Erythroblast (primary cell): ENCODE measurements at regions not wholly inside any gene's neighbourhood (a gene's known extent, or its start where the extent isn't known, plus 50 kb on each side); places are given as distances from the start of the nearest gene placed in this dataset.

Source experiments
- DNase-seq, 2 experiments: peaks; one replicate each; lab custom pipeline; 2025; lab: John Stamatoyannopoulos, UW
- GATA1 ChIP-seq: IDR thresholded peaks from 2 replicates; pipeline ENCODE4 v1.6.1; 2011; ENCODE audit warnings: low read depth, mild to moderate bottlenecking, control low read depth, low read length, moderate library complexity
- POLR2A ChIP-seq: IDR thresholded peaks from 2 replicates; pipeline ENCODE4 v1.6.1; 2011; ENCODE audit warnings: mild to moderate bottlenecking, low read length

DNA sequence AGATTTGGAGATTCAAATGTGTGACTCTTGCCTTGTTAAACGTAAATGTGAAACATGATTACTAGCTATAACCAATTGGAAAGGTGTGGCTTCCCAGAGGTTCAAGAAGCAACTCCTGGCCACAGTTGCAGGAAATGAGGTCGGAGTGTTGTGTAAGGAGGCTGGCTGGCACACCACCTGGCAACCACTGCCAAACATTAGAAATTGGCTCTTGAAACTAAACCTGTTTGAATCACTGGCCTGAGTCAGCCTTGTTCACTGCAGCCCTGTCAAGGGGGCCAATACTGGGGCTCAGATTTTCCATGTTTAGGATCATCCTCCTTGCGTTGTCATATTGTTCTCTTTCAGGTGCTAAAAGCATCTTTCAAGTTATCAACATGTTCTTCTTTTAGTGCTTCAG lies 206.3 kb downstream of the ARL6IP6 start:
- DNase-seq: no peak
- TF ChIP-seq POLR2A: no peak
- TF ChIP-seq GATA1: no peak

DNA sequence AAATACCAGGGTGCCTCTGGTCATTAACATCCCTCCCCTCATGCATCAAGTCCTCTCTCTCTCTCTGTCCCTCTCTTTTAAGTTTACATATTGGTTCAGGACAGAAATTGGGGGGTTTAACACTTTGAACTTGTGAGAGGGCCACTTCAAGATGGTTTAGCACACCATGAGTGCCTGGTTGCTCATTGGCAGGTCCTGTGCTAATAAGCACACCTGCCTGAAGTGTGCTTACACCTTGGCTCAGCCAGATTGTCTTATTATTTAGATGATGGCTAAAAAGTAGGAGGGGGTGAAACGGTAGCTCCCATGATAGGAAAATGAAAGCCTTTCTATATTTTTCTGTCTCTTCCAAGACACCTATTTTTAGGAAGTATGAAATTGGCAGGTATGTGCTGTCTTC lies 205.8 kb downstream of the ARL6IP6 start:
- DNase-seq: no peak
- TF ChIP-seq POLR2A (no peak), GATA1 (no peak)

- TF ChIP-seq GATA1: no peak
- DNase-seq: no peak
These were observed 202.4 kb downstream of the ARL6IP6 start for GRCh38 chr2:152920846-152921245.

GRCh38 chr2:152910970-152911369 lies 192.6 kb downstream of the ARL6IP6 start:
- TF ChIP-seq POLR2A (no peak), GATA1 (no peak)
- no peak for DNase-seq

DNA sequence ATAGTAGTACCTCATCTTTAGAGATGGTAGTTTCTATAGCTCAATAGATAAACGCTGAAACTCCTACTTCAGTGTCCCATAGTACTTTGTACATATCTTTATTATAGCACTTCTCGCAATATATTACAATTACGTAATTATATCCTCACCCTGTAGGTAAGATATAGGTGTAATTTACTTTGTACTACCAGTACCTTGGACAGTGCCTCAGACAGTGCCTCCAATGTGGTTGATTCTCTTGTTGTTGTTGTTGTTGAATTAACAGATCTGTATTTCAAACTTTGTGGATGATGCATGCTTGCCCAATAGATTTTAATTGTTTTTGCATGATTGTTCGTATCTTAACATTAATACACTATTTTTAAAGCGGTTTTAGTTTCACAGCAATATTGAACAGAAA lies 188.6 kb downstream of the ARL6IP6 start:
- DNase-seq: no peak
- no peak for TF ChIP-seq POLR2A
- no peak for TF ChIP-seq GATA1

DNA sequence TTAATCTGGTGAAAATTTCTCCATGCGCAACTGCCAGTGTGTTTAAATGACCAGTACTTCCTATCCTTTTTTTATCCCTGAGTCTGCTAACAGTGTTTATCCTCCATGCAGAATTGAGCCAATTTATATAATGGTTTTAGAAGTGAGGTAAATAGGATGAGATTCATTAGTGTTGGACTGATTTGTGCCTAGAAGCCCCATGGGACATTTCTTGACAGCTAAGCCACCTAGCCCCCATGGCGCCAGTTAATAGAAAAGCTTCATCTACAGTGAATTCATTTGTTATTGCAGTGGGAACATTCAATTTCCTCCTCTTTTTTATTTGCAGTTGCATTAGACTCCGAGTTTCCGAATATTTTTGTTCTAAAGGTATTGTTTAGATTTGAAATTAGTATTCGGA lies 175.6 kb downstream of the ARL6IP6 start:
- no peak for DNase-seq
- TF ChIP-seq GATA1 (no peak), POLR2A (no peak)

GRCh38 chr2:152890736-152891135 lies 172.3 kb downstream of the ARL6IP6 start:
- no peak for DNase-seq
- TF ChIP-seq GATA1: no peak
- TF ChIP-seq POLR2A: no peak

GRCh38 chr2:152883951-152884487 lies 165.6 kb downstream of the ARL6IP6 start:
- TF ChIP-seq POLR2A (no peak), GATA1 (no peak)
- DNase-seq: no peak

- DNase-seq: no peak
- TF ChIP-seq GATA1 (no peak), POLR2A (no peak)
These were observed 163.1 kb downstream of the ARL6IP6 start for GRCh38 chr2:152881527-152881926.

- DNase-seq: no peak
- TF ChIP-seq GATA1 (no peak), POLR2A (no peak)
These were observed 160.9 kb downstream of the ARL6IP6 start for GRCh38 chr2:152879275-152879674.

- DNase-seq: no peak
- TF ChIP-seq GATA1 (no peak), POLR2A (no peak)
These were observed 157.6 kb downstream of the ARL6IP6 start for GRCh38 chr2:152875701-152876695.

- no peak for DNase-seq
These were observed 156.5 kb downstream of the ARL6IP6 start for GRCh38 chr2:152874955-152875354.

GRCh38 chr2:152870239-152870638 lies 151.8 kb downstream of the ARL6IP6 start:
- TF ChIP-seq GATA1: no peak
- no peak for TF ChIP-seq POLR2A
- no peak for DNase-seq

More at GRCh38 chr2:152874955-152875354, 156.5 kb downstream of the ARL6IP6 start:
- no peak for TF ChIP-seq POLR2A
- TF ChIP-seq GATA1: no peak

- DNase-seq: no peak
- TF ChIP-seq GATA1: no peak
- no peak for TF ChIP-seq POLR2A
These were observed 149.0 kb downstream of the ARL6IP6 start for GRCh38 chr2:152867397-152867796.

GRCh38 chr2:152864601-152865149 lies 146.3 kb downstream of the ARL6IP6 start:
- TF ChIP-seq POLR2A: no peak
- no peak for TF ChIP-seq GATA1
- DNase-seq: no peak
